ENCODE measurements at regions not wholly inside any gene's neighbourhood (a gene's known extent, or its start where the extent isn't known, plus 50 kb on each side); places are given as distances from the start of the nearest gene placed in this dataset.

GRCh38 chr5:4319478-4320128, 724.0 kb downstream of the IRX1 start:
- no peak for DNase-seq (ENCODE audit: low read depth)

- DNase-seq (ENCODE audit: low read depth), result no peak
These were observed 734.7 kb downstream of the IRX1 start for GRCh38 chr5:4330327-4330726.

- DNase-seq (ENCODE audit: low read depth), result no peak
These were observed 739.4 kb downstream of the IRX1 start for GRCh38 chr5:4335078-4335477.

- no peak for DNase-seq (ENCODE audit: low read depth)
These were observed 741.9 kb downstream of the IRX1 start for GRCh38 chr5:4337519-4337918.

- no peak for DNase-seq (ENCODE audit: low read depth)
These were observed 744.3 kb downstream of the IRX1 start for GRCh38 chr5:4339949-4340348.

- no peak for DNase-seq (ENCODE audit: low read depth)
These were observed 750.2 kb downstream of the IRX1 start for GRCh38 chr5:4345850-4346249.

- no peak for DNase-seq (ENCODE audit: low read depth)
These were observed 752.8 kb downstream of the IRX1 start for GRCh38 chr5:4348423-4348822.

- no peak for DNase-seq (ENCODE audit: low read depth)
These were observed 753.3 kb downstream of the IRX1 start for GRCh38 chr5:4348919-4349318.

- DNase-seq (ENCODE audit: low read depth), result no peak
These were observed 760.6 kb downstream of the IRX1 start for GRCh38 chr5:4356201-4356600.

- DNase-seq (ENCODE audit: low read depth), result no peak
These were observed 764.2 kb downstream of the IRX1 start for GRCh38 chr5:4359847-4360246.

- no peak for DNase-seq (ENCODE audit: low read depth)
These were observed 766.1 kb downstream of the IRX1 start for GRCh38 chr5:4361753-4362152.

GRCh38 chr5:4362411-4362810, 766.8 kb downstream of the IRX1 start:
- DNase-seq (ENCODE audit: low read depth), result no peak

- DNase-seq (ENCODE audit: low read depth), result no peak
These were observed 767.4 kb downstream of the IRX1 start for GRCh38 chr5:4363045-4363444.

- DNase-seq (ENCODE audit: low read depth), result no peak
These were observed 771.0 kb downstream of the IRX1 start for GRCh38 chr5:4366628-4367027.

- no peak for DNase-seq (ENCODE audit: low read depth)
These were observed 769.9 kb upstream of the ADAMTS16 start for GRCh38 chr5:4370218-4370617.

GRCh38 chr5:4372481-4372880, 767.6 kb upstream of the ADAMTS16 start:
- DNase-seq (ENCODE audit: low read depth), result no peak

GRCh38 chr5:4373051-4373820, 766.9 kb upstream of the ADAMTS16 start:
- DNase-seq (ENCODE audit: low read depth), result no peak

GRCh38 chr5:4374866-4375265, 765.3 kb upstream of the ADAMTS16 start:
- no peak for DNase-seq (ENCODE audit: low read depth)

GRCh38 chr5:4375640-4376039, 764.5 kb upstream of the ADAMTS16 start:
- DNase-seq (ENCODE audit: low read depth), result no peak

GRCh38 chr5:4383102-4383501, 757.0 kb upstream of the ADAMTS16 start:
- no peak for DNase-seq (ENCODE audit: low read depth)

GRCh38 chr5:4383518-4384198, 756.5 kb upstream of the ADAMTS16 start:
- DNase-seq (ENCODE audit: low read depth), result no peak

GRCh38 chr5:4384649-4385048, 755.5 kb upstream of the ADAMTS16 start:
- DNase-seq (ENCODE audit: low read depth), result no peak

GRCh38 chr5:4386152-4386551, 754.0 kb upstream of the ADAMTS16 start:
- DNase-seq (ENCODE audit: low read depth), result no peak
